ENCODE measurements at regions not wholly inside any gene's neighbourhood (a gene's known extent, or its start where the extent isn't known, plus 50 kb on each side); places are given as distances from the start of the nearest gene placed in this dataset.

DNA sequence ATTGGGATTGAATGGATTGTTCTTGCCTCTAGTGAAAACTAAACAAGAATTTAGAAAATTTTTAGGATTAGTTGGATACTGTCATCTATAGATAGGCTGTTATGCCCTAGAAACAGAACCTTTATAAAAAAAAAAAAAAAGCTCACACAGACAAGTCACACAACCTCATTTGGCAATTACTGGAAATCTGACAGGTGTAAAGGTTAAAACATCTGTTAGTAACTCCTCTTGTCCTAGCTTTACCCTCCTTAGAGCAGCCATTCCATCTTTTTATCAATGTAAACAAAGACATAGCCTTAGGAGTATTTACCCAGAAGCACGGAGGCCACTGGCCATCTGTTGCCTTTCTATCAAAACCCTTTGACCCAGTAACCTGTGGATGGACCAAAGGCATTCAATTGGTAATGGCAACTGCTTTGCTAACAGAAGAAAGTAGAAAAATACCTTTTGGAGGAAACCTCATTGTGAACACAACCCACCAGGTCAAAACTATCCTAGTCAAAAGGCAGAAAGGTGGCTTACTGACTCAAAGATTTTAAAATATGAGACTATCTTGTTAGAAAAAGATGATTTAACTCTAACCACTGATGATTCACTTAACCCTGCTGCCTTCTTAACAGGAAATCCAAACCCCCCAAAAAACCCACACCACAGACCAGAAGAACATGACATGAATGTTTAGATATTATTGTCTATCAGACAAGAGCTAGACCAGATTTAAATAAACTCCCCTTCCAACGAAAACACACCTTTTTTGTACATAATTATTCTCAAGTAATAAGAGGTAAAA lies 357.2 kb upstream of the HSFY2 start:
- Mint-ChIP-seq H3K27ac (no peak overlapping the region), H3K27me3 (peaks cover 0 to 7% (median 0%) of the 10 kb centered on the region in 5 donors), H3K36me3 (no peaks in the 10 kb centered on the region), H3K9me3 (no peaks in the 10 kb centered on the region), H3K4me3 (no peak overlapping the region), H3K4me1 (peaks cover 0 to 5% (median 2%) of the 10 kb centered on the region in 7 donors)
- ATAC-seq (no peak), DNase-seq (no peak)
- H3K4me3 ChIP-seq (ENCODE audit: low read length): no peak overlapping the region
- H3K9me3 ChIP-seq (ENCODE audit: control insufficient read depth in 2 of 3, low read length in 3 of 3): no peaks in the 10 kb centered on the region
- no peak overlapping the region for H3K27ac ChIP-seq (ENCODE audit: low read depth, low read length)
- H3K27me3 ChIP-seq (ENCODE audit: control insufficient read depth in 2 of 2, insufficient read depth in 2 of 2, low read length in 2 of 2): no peaks in the 10 kb centered on the region
- intact Hi-C loops (cut with micrococcal nuclease): no loop called here
- H3K36me3 ChIP-seq (ENCODE audit: control insufficient read depth in 2 of 3, insufficient read depth in 3 of 3, low read length in 3 of 3): no peaks in the 10 kb centered on the region
- no peaks in the 10 kb centered on the region for H3K4me1 ChIP-seq (ENCODE audit: control insufficient read depth in 2 of 2, insufficient read depth in 2 of 2, low read length in 2 of 2)
- ChIA-PET POLR2A (no interaction called here), CTCF (no interaction called here)

DNA sequence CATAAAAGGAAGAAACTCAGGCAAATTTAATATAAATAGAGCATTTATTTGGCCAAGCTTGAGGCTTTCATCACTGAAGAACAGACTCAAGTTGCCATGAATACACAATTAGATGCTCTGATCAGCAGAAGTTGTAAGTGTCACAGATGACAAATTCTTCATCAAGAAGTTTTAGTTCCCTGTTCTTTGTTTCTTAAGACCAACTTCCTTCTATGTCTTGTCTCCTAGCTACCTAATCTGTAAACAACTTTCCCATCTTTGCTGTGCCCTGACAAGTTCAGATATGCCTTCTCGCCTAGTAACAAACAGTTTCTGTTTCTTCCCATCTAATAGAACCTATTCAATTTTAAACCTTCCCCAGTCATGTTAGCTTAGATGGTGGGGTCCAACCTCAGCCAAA lies 353.4 kb upstream of the HSFY2 start:
- intact Hi-C loops (cut with micrococcal nuclease): no loop called here
- no peaks in the 10 kb centered on the region for H3K9me3 Mint-ChIP-seq

DNA sequence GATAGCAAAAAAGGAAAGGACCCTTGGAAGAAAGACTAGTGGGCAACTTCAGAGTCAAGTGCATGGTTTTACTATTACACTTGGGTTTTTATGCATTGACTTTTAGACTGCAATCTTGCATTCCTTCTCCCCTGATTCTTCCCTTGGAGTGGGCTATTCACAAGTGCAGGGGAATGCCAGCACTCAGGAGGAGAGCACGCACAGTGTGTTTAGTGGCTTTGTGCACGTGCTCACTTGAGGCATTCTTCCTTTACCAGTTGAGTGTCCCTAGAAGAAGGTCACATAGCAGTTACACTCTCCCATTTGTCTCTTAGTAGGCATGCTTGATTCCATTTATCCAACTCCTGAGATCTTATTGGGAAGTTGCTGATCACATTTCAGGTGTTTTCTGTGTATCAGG lies 351.1 kb upstream of the HSFY2 start:
- CTCF ChIA-PET: no interaction called here
- H3K4me3 ChIP-seq (ENCODE audit: low read length): no peak overlapping the region
- H3K9me3 ChIP-seq (ENCODE audit: control insufficient read depth in 2 of 3, low read length in 3 of 3): no peaks in the 10 kb centered on the region
- DNase-seq: no peak
- POLR2A ChIA-PET: no interaction called here
- intact Hi-C loops (cut with micrococcal nuclease): no loop called here
- Mint-ChIP-seq H3K9me3 (no peaks in the 10 kb centered on the region), H3K4me3 (no peak overlapping the region), H3K27me3 (peaks cover 5 to 9% (median 5%) of the 10 kb centered on the region in 5 donors), H3K36me3 (no peaks in the 10 kb centered on the region), H3K4me1 (no peaks in the 10 kb centered on the region), H3K27ac (no peak overlapping the region)
- H3K27ac ChIP-seq (ENCODE audit: low read depth, low read length): no peak overlapping the region
- H3K36me3 ChIP-seq (ENCODE audit: control insufficient read depth in 2 of 3, insufficient read depth in 3 of 3, low read length in 3 of 3): no peaks in the 10 kb centered on the region
- no peak for ATAC-seq
- no peaks in the 10 kb centered on the region for H3K27me3 ChIP-seq (ENCODE audit: control insufficient read depth in 2 of 2, insufficient read depth in 2 of 2, low read length in 2 of 2)
- H3K4me1 ChIP-seq (ENCODE audit: control insufficient read depth in 2 of 2, insufficient read depth in 2 of 2, low read length in 2 of 2): no peaks in the 10 kb centered on the region

More for the DNA sequence above, 353.4 kb upstream of the HSFY2 start:
- Histone ChIP-seq H3K9me3 (ENCODE audit: control insufficient read depth in 2 of 3, low read length in 3 of 3) (no peaks in the 10 kb centered on the region), H3K4me3 (ENCODE audit: low read length) (no peak overlapping the region), H3K27ac (ENCODE audit: low read depth, low read length) (no peak overlapping the region), H3K4me1 (ENCODE audit: control insufficient read depth in 2 of 2, insufficient read depth in 2 of 2, low read length in 2 of 2) (no peaks in the 10 kb centered on the region), H3K36me3 (ENCODE audit: control insufficient read depth in 2 of 3, insufficient read depth in 3 of 3, low read length in 3 of 3) (no peaks in the 10 kb centered on the region), H3K27me3 (ENCODE audit: control insufficient read depth in 2 of 2, insufficient read depth in 2 of 2, low read length in 2 of 2) (no peaks in the 10 kb centered on the region)
- Mint-ChIP-seq H3K4me1 (peaks cover 0 to 5% (median 2%) of the 10 kb centered on the region in 7 donors), H3K27ac (no peak overlapping the region), H3K27me3 (peaks cover under 1 to 7% (median 4%) of the 10 kb centered on the region in 5 donors), H3K36me3 (no peaks in the 10 kb centered on the region), H3K4me3 (no peak overlapping the region)
- ChIA-PET POLR2A (no interaction called here), CTCF (no interaction called here)
- DNase-seq: no peak
- ATAC-seq: no peak

DNA sequence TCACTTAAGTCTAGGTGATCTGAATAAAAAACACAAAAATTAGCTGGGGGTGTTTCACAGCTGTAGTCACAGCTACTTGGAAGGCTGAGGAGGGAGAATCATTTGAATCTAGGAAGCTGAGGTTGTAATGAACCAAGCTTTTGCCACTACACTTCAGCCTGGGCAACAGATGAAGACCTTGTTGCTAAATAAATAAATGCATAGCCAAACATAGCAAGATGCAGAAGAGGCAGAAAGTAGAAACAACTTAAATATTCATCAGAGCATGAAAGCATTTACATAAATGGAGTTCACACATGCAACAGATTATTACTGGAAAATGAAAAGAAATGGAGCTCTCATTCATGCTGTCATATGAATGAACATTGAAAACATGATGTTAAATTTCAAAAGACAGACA lies 348.9 kb upstream of the HSFY2 start:
- Mint-ChIP-seq H3K9me3 (peaks cover 0 to 3% (median 0%) of the 10 kb centered on the region in 11 donors), H3K27me3 (peaks cover 5 to 14% (median 9%) of the 10 kb centered on the region in 5 donors), H3K4me1 (no peaks in the 10 kb centered on the region), H3K4me3 (no peak overlapping the region), H3K27ac (no peak overlapping the region), H3K36me3 (peaks cover 0 to 5% (median 0%) of the 10 kb centered on the region in 5 donors)
- H3K36me3 ChIP-seq (ENCODE audit: control insufficient read depth in 2 of 3, insufficient read depth in 3 of 3, low read length in 3 of 3): no peaks in the 10 kb centered on the region
- ATAC-seq (no peak), DNase-seq (no peak)
- ChIA-PET POLR2A (no interaction called here), CTCF (no interaction called here)
- H3K4me1 ChIP-seq (ENCODE audit: control insufficient read depth in 2 of 2, insufficient read depth in 2 of 2, low read length in 2 of 2): no peaks in the 10 kb centered on the region
- no peak overlapping the region for H3K27ac ChIP-seq (ENCODE audit: low read depth, low read length)
- H3K27me3 ChIP-seq (ENCODE audit: control insufficient read depth in 2 of 2, insufficient read depth in 2 of 2, low read length in 2 of 2): no peaks in the 10 kb centered on the region
- no peak overlapping the region for H3K4me3 ChIP-seq (ENCODE audit: low read length)
- H3K9me3 ChIP-seq (ENCODE audit: control insufficient read depth in 2 of 3, low read length in 3 of 3): no peaks in the 10 kb centered on the region
- intact Hi-C loops (cut with micrococcal nuclease): no loop called here

DNA sequence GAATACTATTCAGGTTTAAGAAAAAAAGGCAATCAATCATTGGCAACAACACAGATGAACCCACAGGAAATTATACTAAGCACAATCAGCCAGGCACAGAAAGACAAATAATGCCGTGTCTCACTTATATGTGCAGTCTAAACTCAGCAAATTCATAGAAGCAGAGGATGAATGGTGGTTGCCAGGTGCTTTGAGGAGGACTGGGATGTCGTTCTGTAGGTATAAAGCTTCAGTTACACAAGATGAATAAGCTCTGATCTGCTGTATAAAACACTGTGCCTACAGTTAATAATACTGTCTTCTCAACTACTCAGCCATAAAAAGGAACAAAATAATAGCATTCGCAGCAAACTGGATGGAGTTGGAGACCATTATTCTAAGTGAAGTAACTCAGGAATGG lies 324.8 kb upstream of the HSFY2 start:
- DNase-seq (no peak), ATAC-seq (no peak)
- ChIA-PET POLR2A (no interaction called here), CTCF (no interaction called here)
- Histone ChIP-seq H3K9me3 (ENCODE audit: control insufficient read depth in 2 of 3, low read length in 3 of 3) (no peaks in the 10 kb centered on the region), H3K4me3 (ENCODE audit: low read length) (no peak overlapping the region), H3K27me3 (ENCODE audit: control insufficient read depth in 2 of 2, insufficient read depth in 2 of 2, low read length in 2 of 2) (no peaks in the 10 kb centered on the region), H3K27ac (ENCODE audit: low read depth, low read length) (no peak overlapping the region), H3K4me1 (ENCODE audit: control insufficient read depth in 2 of 2, insufficient read depth in 2 of 2, low read length in 2 of 2) (no peaks in the 10 kb centered on the region), H3K36me3 (ENCODE audit: control insufficient read depth in 2 of 3, insufficient read depth in 3 of 3, low read length in 3 of 3) (no peaks in the 10 kb centered on the region)
- peaks cover 0 to 13% (median 0%) of the 10 kb centered on the region in 11 donors for H3K9me3 Mint-ChIP-seq
- no peak overlapping the region for H3K4me3 Mint-ChIP-seq
- H3K27me3 Mint-ChIP-seq: peaks cover 0 to 12% (median 4%) of the 10 kb centered on the region in 5 donors
- H3K36me3 Mint-ChIP-seq: no peaks in the 10 kb centered on the region
- H3K27ac Mint-ChIP-seq: no peak overlapping the region
- intact Hi-C loops (cut with micrococcal nuclease): no loop called here
- no peaks in the 10 kb centered on the region for H3K4me1 Mint-ChIP-seq

DNA sequence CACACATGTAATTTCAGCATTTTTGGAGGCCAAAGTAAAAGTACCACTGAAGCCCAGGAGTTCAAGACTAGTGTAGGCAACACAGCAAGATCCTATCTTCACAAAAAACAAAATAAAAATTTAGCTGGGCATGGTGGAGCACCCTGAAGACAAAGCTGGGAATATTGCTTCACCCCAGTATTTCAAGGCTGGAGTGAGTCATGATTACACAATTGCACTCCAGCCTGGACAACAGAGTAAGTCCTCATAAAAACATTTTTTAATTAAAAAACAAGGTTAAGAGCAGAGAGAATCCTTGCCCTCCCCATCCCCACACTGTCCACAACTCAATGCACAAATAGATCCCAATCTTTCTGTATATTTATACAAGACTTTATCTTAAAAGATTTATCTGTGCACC lies 321.9 kb upstream of the HSFY2 start:
- Mint-ChIP-seq H3K36me3 (no peaks in the 10 kb centered on the region), H3K9me3 (peaks cover 0 to 2% (median 0%) of the 10 kb centered on the region in 11 donors), H3K4me3 (no peak overlapping the region), H3K4me1 (no peaks in the 10 kb centered on the region), H3K27ac (no peak overlapping the region), H3K27me3 (peaks cover 0 to 18% (median 10%) of the 10 kb centered on the region in 5 donors)
- Histone ChIP-seq H3K27ac (ENCODE audit: low read depth, low read length) (no peak overlapping the region), H3K36me3 (ENCODE audit: control insufficient read depth in 2 of 3, insufficient read depth in 3 of 3, low read length in 3 of 3) (no peaks in the 10 kb centered on the region), H3K4me1 (ENCODE audit: control insufficient read depth in 2 of 2, insufficient read depth in 2 of 2, low read length in 2 of 2) (no peaks in the 10 kb centered on the region), H3K4me3 (ENCODE audit: low read length) (no peak overlapping the region), H3K9me3 (ENCODE audit: control insufficient read depth in 2 of 3, low read length in 3 of 3) (no peaks in the 10 kb centered on the region), H3K27me3 (ENCODE audit: control insufficient read depth in 2 of 2, insufficient read depth in 2 of 2, low read length in 2 of 2) (no peaks in the 10 kb centered on the region)
- ATAC-seq: no peak
- intact Hi-C loops (cut with micrococcal nuclease): no loop called here
- ChIA-PET CTCF (no interaction called here), POLR2A (no interaction called here)
- no peak for DNase-seq

DNA sequence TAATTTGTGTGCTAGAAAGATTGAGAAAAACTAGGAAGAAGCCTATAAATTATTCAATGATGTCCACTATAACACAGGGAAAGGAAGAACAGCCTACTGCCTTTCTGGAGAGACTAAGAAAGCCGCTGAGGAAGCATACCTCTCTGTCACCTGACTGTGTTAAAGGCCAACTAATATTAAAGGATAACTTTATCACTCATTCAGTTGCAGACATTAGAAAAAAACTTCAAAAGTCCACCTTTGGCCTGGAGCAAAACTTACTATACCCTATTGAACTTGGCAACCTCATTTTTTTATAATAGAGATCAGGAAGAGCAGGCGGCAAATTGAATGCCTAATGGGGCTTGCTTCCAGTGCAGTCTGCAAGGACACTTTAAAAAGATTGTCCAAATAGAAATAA lies 309.5 kb upstream of the HSFY2 start:
- no peak overlapping the region for H3K27ac Mint-ChIP-seq

More for the DNA sequence above, 309.5 kb upstream of the HSFY2 start:
- Histone ChIP-seq H3K36me3 (ENCODE audit: control insufficient read depth in 2 of 3, insufficient read depth in 3 of 3, low read length in 3 of 3) (no peaks in the 10 kb centered on the region), H3K27me3 (ENCODE audit: control insufficient read depth in 2 of 2, insufficient read depth in 2 of 2, low read length in 2 of 2) (no peaks in the 10 kb centered on the region), H3K4me3 (ENCODE audit: low read length) (no peak overlapping the region), H3K4me1 (ENCODE audit: control insufficient read depth in 2 of 2, insufficient read depth in 2 of 2, low read length in 2 of 2) (no peaks in the 10 kb centered on the region), H3K9me3 (ENCODE audit: control insufficient read depth in 2 of 3, low read length in 3 of 3) (no peaks in the 10 kb centered on the region), H3K27ac (ENCODE audit: low read depth, low read length) (no peak overlapping the region)
- H3K36me3 Mint-ChIP-seq: no peaks in the 10 kb centered on the region
- ATAC-seq (no peak), DNase-seq (no peak)
- POLR2A ChIA-PET: no interaction called here
- H3K9me3 Mint-ChIP-seq: peaks cover 0 to 3% (median 0%) of the 10 kb centered on the region in 11 donors
- CTCF ChIA-PET: no interaction called here
- no peak overlapping the region for H3K4me3 Mint-ChIP-seq
- intact Hi-C loops (cut with micrococcal nuclease): no loop called here
- no peaks in the 10 kb centered on the region for H3K4me1 Mint-ChIP-seq
- peaks cover 0 to 10% (median 0%) of the 10 kb centered on the region in 5 donors for H3K27me3 Mint-ChIP-seq
